SH-SY5Y (cell line): ENCODE measurements at regions not wholly inside any gene's neighbourhood (a gene's known extent, or its start where the extent isn't known, plus 50 kb on each side); places are given as distances from the start of the nearest gene placed in this dataset.

Experiments used
- GATA2 ChIP-seq: IDR thresholded peaks from 2 replicates; pipeline ENCODE4 v1.6.1; 2011; ENCODE audit warnings: mild to moderate bottlenecking, low read depth, low read length
- GATA3 ChIP-seq: IDR thresholded peaks from 2 replicates; pipeline ENCODE4 v1.6.1; 2011; ENCODE audit warnings: low read depth, mild to moderate bottlenecking, low read length, moderate library complexity

DNA sequence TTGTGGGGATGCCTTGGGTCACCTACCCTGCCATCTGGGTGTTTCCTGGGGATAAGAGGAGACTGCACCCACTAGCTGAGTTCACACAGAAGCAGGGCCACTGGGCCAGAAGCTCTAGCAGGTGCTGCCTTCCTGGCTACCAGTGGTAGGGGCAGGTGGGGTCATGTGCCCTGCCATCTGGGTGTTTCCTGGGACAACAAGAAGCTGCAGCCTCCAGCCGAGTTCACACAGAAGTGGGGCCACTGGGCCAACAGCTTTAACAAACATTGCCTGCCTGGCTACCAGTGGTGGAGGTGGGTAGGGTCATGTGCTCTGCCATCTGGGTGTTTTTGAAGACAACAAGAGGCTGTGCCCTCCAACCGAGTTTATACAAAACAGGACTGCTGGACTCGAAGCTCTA, 282.2 kb upstream of the SYT4 start:
- TF ChIP-seq GATA2 (no peak), GATA3 (no peak)
